ENCODE measurements at regions not wholly inside any gene's neighbourhood (a gene's known extent, or its start where the extent isn't known, plus 50 kb on each side); places are given as distances from the start of the nearest gene placed in this dataset.

- Mint-ChIP-seq H3K36me3 (ENCODE audit: insufficient read depth, unreplicated experiment) (no peaks in the 10 kb centered on the region), H3K27me3 (ENCODE audit: insufficient read depth, unreplicated experiment) (peaks cover 76% of the 10 kb centered on the region), H3K4me3 (ENCODE audit: unreplicated experiment) (no peak overlapping the region), H3K9me3 (ENCODE audit: unreplicated experiment) (no peaks in the 10 kb centered on the region), H3K27ac (ENCODE audit: low read depth, unreplicated experiment) (no peak overlapping the region), H3K4me1 (ENCODE audit: insufficient read depth, unreplicated experiment) (peaks cover 11% of the 10 kb centered on the region)
- intact Hi-C loops (cut with micrococcal nuclease), result no loop called here
- POLR2A ChIA-PET, result interaction anchor here (1.1 to 1.6 kb wide), 2 partner anchors 8 to 130 kb away, joined by 3 to 4 read pairs; no protein-coding TSS in a partner anchor
- TF ChIP-seq CTCF (IDR thresholded peaks at IDR 0.05; ENCODE audit: unreplicated experiment), result no peak
- BruUV-seq (replicated peaks), result no TSS peak
- no peak for DNase-seq (ENCODE audit: unreplicated experiment)
- CTCF ChIA-PET, result no interaction called here
Measured at GRCh38 chr10:59085054-59085453, 91.4 kb upstream of the PHYHIPL start.

GRCh38 chr10:59085711-59086502 lies 90.5 kb upstream of the PHYHIPL start:
- ChIA-PET POLR2A (interaction anchor here (0.6 to 1.1 kb wide), 2 partner anchors 131 to 440 kb away, joined by 3 read pairs; no protein-coding TSS in a partner anchor), CTCF (no interaction called here)
- Mint-ChIP-seq H3K27me3 (ENCODE audit: insufficient read depth, unreplicated experiment) (peaks cover 78% of the 10 kb centered on the region), H3K9me3 (ENCODE audit: unreplicated experiment) (no peaks in the 10 kb centered on the region), H3K4me3 (ENCODE audit: unreplicated experiment) (no peak overlapping the region), H3K27ac (ENCODE audit: low read depth, unreplicated experiment) (no peak overlapping the region), H3K4me1 (ENCODE audit: insufficient read depth, unreplicated experiment) (peaks cover 9% of the 10 kb centered on the region), H3K36me3 (ENCODE audit: insufficient read depth, unreplicated experiment) (no peaks in the 10 kb centered on the region)
- intact Hi-C loops (cut with micrococcal nuclease), result no loop called here
- no TSS peak for BruUV-seq (replicated peaks)
- no peak for TF ChIP-seq CTCF (IDR thresholded peaks at IDR 0.05; ENCODE audit: unreplicated experiment)
- no peak for DNase-seq (ENCODE audit: unreplicated experiment)

GRCh38 chr10:59087486-59087885 lies 89.0 kb upstream of the PHYHIPL start:
- H3K9me3 Mint-ChIP-seq (ENCODE audit: unreplicated experiment), result no peaks in the 10 kb centered on the region
- no peak for DNase-seq (ENCODE audit: unreplicated experiment)
- no peak overlapping the region for H3K27ac Mint-ChIP-seq (ENCODE audit: low read depth, unreplicated experiment)
- ChIA-PET CTCF (no interaction called here), POLR2A (no interaction called here)
- peaks cover 77% of the 10 kb centered on the region for H3K27me3 Mint-ChIP-seq (ENCODE audit: insufficient read depth, unreplicated experiment)
- H3K36me3 Mint-ChIP-seq (ENCODE audit: insufficient read depth, unreplicated experiment), result no peaks in the 10 kb centered on the region
- intact Hi-C loops (cut with micrococcal nuclease), result no loop called here
- H3K4me3 Mint-ChIP-seq (ENCODE audit: unreplicated experiment), result no peak overlapping the region
- H3K4me1 Mint-ChIP-seq (ENCODE audit: insufficient read depth, unreplicated experiment), result peaks cover 1% of the 10 kb centered on the region
- TF ChIP-seq CTCF (IDR thresholded peaks at IDR 0.05; ENCODE audit: unreplicated experiment), result no peak
- BruUV-seq (replicated peaks), result no TSS peak

- no TSS peak for BruUV-seq (replicated peaks)
- TF ChIP-seq CTCF (IDR thresholded peaks at IDR 0.05; ENCODE audit: unreplicated experiment), result no peak
- no peaks in the 10 kb centered on the region for H3K4me1 Mint-ChIP-seq (ENCODE audit: insufficient read depth, unreplicated experiment)
- H3K9me3 Mint-ChIP-seq (ENCODE audit: unreplicated experiment), result no peaks in the 10 kb centered on the region
- DNase-seq (ENCODE audit: unreplicated experiment), result no peak
- H3K36me3 Mint-ChIP-seq (ENCODE audit: insufficient read depth, unreplicated experiment), result no peaks in the 10 kb centered on the region
- ChIA-PET CTCF (no interaction called here), POLR2A (interaction anchor here (0.7 kb wide), 1 partner anchor 784 kb away, joined by 3 read pairs; no protein-coding TSS in a partner anchor)
- no peak overlapping the region for H3K27ac Mint-ChIP-seq (ENCODE audit: low read depth, unreplicated experiment)
- H3K27me3 Mint-ChIP-seq (ENCODE audit: insufficient read depth, unreplicated experiment), result peaks cover 84% of the 10 kb centered on the region
- intact Hi-C loops (cut with micrococcal nuclease), result no loop called here
- no peak overlapping the region for H3K4me3 Mint-ChIP-seq (ENCODE audit: unreplicated experiment)
Measured at GRCh38 chr10:59088912-59089573, 87.4 kb upstream of the PHYHIPL start.
